HG03097 (cell line): ENCODE measurements at regions not wholly inside any gene's neighbourhood (a gene's known extent, or its start where the extent isn't known, plus 50 kb on each side); places are given as distances from the start of the nearest gene placed in this dataset.

Experiments
- ATAC-seq: cut with Tn5 transposase; IDR thresholded peaks from one replicate; pipeline ENCODE4 v1.9.1; 2021; ENCODE audit not compliant: unreplicated experiment, low FRiP score

GRCh38 chr11:115778928-115779650 is 274.9 kb upstream of the CADM1 start:
- no peak for ATAC-seq

- no peak for ATAC-seq
These were observed 272.7 kb upstream of the CADM1 start for GRCh38 chr11:115776916-115777315.

- no peak for ATAC-seq
These were observed 271.6 kb upstream of the CADM1 start for GRCh38 chr11:115775846-115776245.

- no peak for ATAC-seq
These were observed 270.5 kb upstream of the CADM1 start for GRCh38 chr11:115774756-115775155.

GRCh38 chr11:115769891-115770290 is 265.7 kb upstream of the CADM1 start:
- no peak for ATAC-seq

- no peak for ATAC-seq
These were observed 263.7 kb upstream of the CADM1 start for GRCh38 chr11:115767883-115768282.

- no peak for ATAC-seq
These were observed 263.0 kb upstream of the CADM1 start for GRCh38 chr11:115767047-115767802.

GRCh38 chr11:115766561-115766960 is 262.3 kb upstream of the CADM1 start:
- no peak for ATAC-seq

GRCh38 chr11:115765803-115766239 is 261.6 kb upstream of the CADM1 start:
- no peak for ATAC-seq

GRCh38 chr11:115764176-115764575 is 260.0 kb upstream of the CADM1 start:
- ATAC-seq, result no peak

GRCh38 chr11:115761817-115762216 is 257.6 kb upstream of the CADM1 start:
- no peak for ATAC-seq

- no peak for ATAC-seq
These were observed 257.1 kb upstream of the CADM1 start for GRCh38 chr11:115761348-115761747.

GRCh38 chr11:115760461-115761320 is 256.5 kb upstream of the CADM1 start:
- no peak for ATAC-seq

- ATAC-seq, result no peak
These were observed 255.6 kb upstream of the CADM1 start for GRCh38 chr11:115759622-115760460.

GRCh38 chr11:115758011-115758410 is 253.8 kb upstream of the CADM1 start:
- ATAC-seq, result no peak

GRCh38 chr11:115751243-115752015 is 247.2 kb upstream of the CADM1 start:
- no peak for ATAC-seq

GRCh38 chr11:115745610-115746512 is 241.6 kb upstream of the CADM1 start:
- no peak for ATAC-seq

- ATAC-seq, result no peak
These were observed 240.9 kb upstream of the CADM1 start for GRCh38 chr11:115745066-115745465.
